Esophagus squamous epithelium (tissue), 5 donors: ENCODE measurements at regions not wholly inside any gene's neighbourhood (a gene's known extent, or its start where the extent isn't known, plus 50 kb on each side); places are given as distances from the start of the nearest gene placed in this dataset.

Source experiments
- DNase-seq: peaks from one replicate; lab custom pipeline; 2025; lab: John Stamatoyannopoulos, UW
- H3K27ac ChIP-seq, 4 donors: fragments of 200-600 bp; sonication (generic); one replicate each; pipeline ENCODE4 v1.5.1; 2016 to 2019; ENCODE audit warnings: mild to moderate bottlenecking in 1 of 4
- H3K27me3 ChIP-seq, 4 donors: fragments of 200-600 bp; sonication (generic); 1 replicate in 3 of 4; 2 replicates in 1 of 4; pipeline versions ENCODE4 v1.5.1 to v1.6.0; 2017 to 2021; ENCODE audit warnings: antibody characterized with exemption in 1 of 4
- H3K36me3 ChIP-seq, 3 donors: fragments of 200-600 bp; sonication (generic); one replicate each; pipeline ENCODE4 v1.5.1; 2016 to 2019
- H3K4me1 ChIP-seq, 3 donors: fragments of 200-600 bp; sonication (generic); one replicate each; pipeline ENCODE4 v1.5.1; 2017 to 2019
- H3K4me3 ChIP-seq, 4 donors: fragments of 200-600 bp; sonication (generic); 1 replicate in 3 of 4; 2 replicates in 1 of 4; pipeline ENCODE4 v1.5.1; 2016 to 2019; ENCODE audit warnings: mild to moderate bottlenecking in 2 of 4, moderate library complexity in 1 of 4
- H3K9me3 ChIP-seq, 3 donors: fragments of 200-600 bp; sonication (generic); one replicate each; pipeline ENCODE4 v1.5.1; 2016 to 2019
- POLR2A ChIP-seq, 4 donors: fragments of 450-650 bp; IDR thresholded peaks; one replicate each; pipeline ENCODE4 v1.6.1; 2017; ENCODE audit warnings: antibody characterized with exemption in 4 of 4, mild to moderate bottlenecking in 4 of 4, moderate library complexity in 3 of 4
- WGBS, 2 donors: methylation state at CpG; one replicate each; pipeline ENCODE4 v1.1.5; 2018; 5-methylcytosine and 5-hydroxymethylcytosine counted together
- intact Hi-C: fragments of 100-400 bp; cut with DNase I; formaldehyde crosslinking; loops from one replicate; pipeline ENCODE4 v1.15.0; 2022
- TF ChIP-seq, protein P1 (sequence below), 6 experiments: fragments of 450-650 bp in 4 of 6; fragments of 200-600 bp in 2 of 6; sonication (generic) in 2 of 6; IDR thresholded peaks; one replicate each; pipeline ENCODE4 v1.5.1; 2016 to 2019; ENCODE audit warnings: antibody characterized with exemption in 6 of 6, mild to moderate bottlenecking in 4 of 6, moderate library complexity in 4 of 6
- donor health status: DM: yes; HTN: yes; CAD: no.

- no peaks in the 10 kb centered on the region for H3K27me3 ChIP-seq
- H3K27ac ChIP-seq, result no peak overlapping the region
- H3K4me1 ChIP-seq, result no peaks in the 10 kb centered on the region
- H3K9me3 ChIP-seq, result no peaks in the 10 kb centered on the region
- no peak for DNase-seq
- no peaks in the 10 kb centered on the region for H3K36me3 ChIP-seq
- TF ChIP-seq, protein P1, sequence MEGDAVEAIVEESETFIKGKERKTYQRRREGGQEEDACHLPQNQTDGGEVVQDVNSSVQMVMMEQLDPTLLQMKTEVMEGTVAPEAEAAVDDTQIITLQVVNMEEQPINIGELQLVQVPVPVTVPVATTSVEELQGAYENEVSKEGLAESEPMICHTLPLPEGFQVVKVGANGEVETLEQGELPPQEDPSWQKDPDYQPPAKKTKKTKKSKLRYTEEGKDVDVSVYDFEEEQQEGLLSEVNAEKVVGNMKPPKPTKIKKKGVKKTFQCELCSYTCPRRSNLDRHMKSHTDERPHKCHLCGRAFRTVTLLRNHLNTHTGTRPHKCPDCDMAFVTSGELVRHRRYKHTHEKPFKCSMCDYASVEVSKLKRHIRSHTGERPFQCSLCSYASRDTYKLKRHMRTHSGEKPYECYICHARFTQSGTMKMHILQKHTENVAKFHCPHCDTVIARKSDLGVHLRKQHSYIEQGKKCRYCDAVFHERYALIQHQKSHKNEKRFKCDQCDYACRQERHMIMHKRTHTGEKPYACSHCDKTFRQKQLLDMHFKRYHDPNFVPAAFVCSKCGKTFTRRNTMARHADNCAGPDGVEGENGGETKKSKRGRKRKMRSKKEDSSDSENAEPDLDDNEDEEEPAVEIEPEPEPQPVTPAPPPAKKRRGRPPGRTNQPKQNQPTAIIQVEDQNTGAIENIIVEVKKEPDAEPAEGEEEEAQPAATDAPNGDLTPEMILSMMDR (IDR thresholded peaks at IDR 0.05), result no peak
- no peak for TF ChIP-seq POLR2A (IDR thresholded peaks at IDR 0.05)
- intact Hi-C loops, result no loop called here
- H3K4me3 ChIP-seq, result no peak overlapping the region
Observed at GRCh38 chr2:81648806-81649205, 1344.3 kb upstream of the LRRTM1 start.

DNA sequence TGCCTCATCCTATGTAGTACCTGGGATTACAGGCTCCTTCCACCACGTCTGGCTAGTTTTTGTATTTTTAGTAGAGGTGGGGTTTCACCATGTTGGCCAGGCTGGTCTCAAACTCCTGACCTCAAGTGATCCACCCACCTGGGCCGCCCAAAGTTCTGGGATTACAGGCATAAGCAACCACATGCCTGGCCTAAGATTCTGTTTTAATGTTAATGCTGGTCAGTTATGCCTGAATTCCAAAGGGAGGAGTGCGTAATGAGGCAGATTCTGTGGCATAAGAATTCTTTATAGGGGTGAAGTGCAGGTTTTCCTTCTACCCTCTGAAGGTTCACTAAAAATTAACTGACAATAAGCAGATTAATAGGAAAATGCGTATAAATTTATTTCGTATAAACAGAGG is 1343.8 kb upstream of the LRRTM1 start:
- H3K27ac ChIP-seq, result no peak overlapping the region
- 77 to 82% methylated on average over 5 of the region's 5 CpGs for WGBS, 2 donors
- H3K9me3 ChIP-seq, result no peaks in the 10 kb centered on the region
- intact Hi-C loops, result no loop called here
- no peaks in the 10 kb centered on the region for H3K4me1 ChIP-seq
- H3K4me3 ChIP-seq, result no peak overlapping the region
- H3K36me3 ChIP-seq, result no peaks in the 10 kb centered on the region
- no peak for TF ChIP-seq POLR2A (IDR thresholded peaks at IDR 0.05)
- TF ChIP-seq, protein P1 (IDR thresholded peaks at IDR 0.05), result no peak
- no peaks in the 10 kb centered on the region for H3K27me3 ChIP-seq
- no peak for DNase-seq

- intact Hi-C loops, result no loop called here
- Histone ChIP-seq H3K4me3 (no peak overlapping the region), H3K27ac (no peak overlapping the region), H3K9me3 (no peaks in the 10 kb centered on the region), H3K4me1 (no peaks in the 10 kb centered on the region), H3K27me3 (no peaks in the 10 kb centered on the region), H3K36me3 (no peaks in the 10 kb centered on the region)
- TF ChIP-seq, protein P1 (IDR thresholded peaks at IDR 0.05), result no peak
- TF ChIP-seq POLR2A (IDR thresholded peaks at IDR 0.05), result no peak
- no peak for DNase-seq
Observed at GRCh38 chr2:81647715-81648230, 1343.2 kb upstream of the LRRTM1 start.

DNA sequence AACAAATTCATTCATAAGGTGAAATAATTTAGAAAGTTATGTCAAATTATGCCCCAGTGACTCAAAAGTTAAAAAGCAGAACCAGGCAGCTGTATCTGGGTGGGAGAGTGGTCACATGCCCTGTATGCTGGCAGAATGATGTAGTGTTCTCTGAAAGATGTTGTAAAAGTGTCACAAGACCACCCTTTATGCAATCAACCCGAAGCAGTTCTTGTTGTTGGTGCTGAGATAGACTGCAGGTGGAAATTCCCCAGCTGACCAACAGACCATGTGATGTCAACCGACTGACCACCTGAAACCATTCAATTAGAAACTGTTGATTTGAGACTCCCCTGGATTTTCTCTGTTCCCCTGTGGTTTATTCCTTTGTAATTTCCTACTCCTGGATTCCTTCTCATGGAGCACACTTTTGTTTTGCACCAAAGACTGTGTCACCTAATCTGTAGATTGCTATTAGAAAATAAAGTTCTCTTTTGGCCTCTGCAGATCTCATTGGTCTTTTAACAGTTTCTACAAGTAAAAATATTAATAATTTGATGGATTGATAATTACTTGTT is 1341.3 kb upstream of the LRRTM1 start:
- H3K36me3 ChIP-seq, result no peaks in the 10 kb centered on the region
- H3K27ac ChIP-seq, result no peak overlapping the region
- TF ChIP-seq, protein P1 (IDR thresholded peaks at IDR 0.05), result no peak
- no peak for TF ChIP-seq POLR2A (IDR thresholded peaks at IDR 0.05)
- no peak overlapping the region for H3K4me3 ChIP-seq
- WGBS, 2 donors, result 21 to 24% methylated on average over 2 of the region's 2 CpGs
- DNase-seq, result no peak
- H3K27me3 ChIP-seq, result no peaks in the 10 kb centered on the region
- H3K9me3 ChIP-seq, result no peaks in the 10 kb centered on the region
- intact Hi-C loops, result no loop called here
- no peaks in the 10 kb centered on the region for H3K4me1 ChIP-seq

DNA sequence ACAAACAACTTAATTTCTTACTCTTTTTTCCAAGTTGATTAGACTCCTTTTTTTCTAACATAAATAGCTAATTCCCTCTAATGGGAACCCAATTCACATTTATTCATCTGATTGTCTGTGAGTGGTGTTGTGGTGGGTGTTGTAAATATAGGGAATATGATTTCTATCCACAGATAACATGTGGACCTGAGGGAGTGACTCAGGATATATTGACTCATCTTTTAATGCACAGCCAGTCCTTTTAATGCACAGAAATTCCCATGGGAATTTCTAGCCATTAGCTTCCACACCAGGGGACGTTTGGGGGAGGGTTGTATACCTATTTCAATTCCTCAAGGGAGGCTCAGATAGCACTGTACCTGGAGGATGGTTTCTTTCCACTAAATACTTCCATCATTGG is 1339.6 kb upstream of the LRRTM1 start:
- Histone ChIP-seq H3K4me3 (no peak overlapping the region), H3K36me3 (no peaks in the 10 kb centered on the region), H3K4me1 (no peaks in the 10 kb centered on the region), H3K9me3 (no peaks in the 10 kb centered on the region), H3K27me3 (no peaks in the 10 kb centered on the region), H3K27ac (no peak overlapping the region)
- 29 to 33% methylated on average over 1 of the region's 1 CpG for WGBS, 2 donors
- TF ChIP-seq, protein P1 (IDR thresholded peaks at IDR 0.05), result no peak
- no peak for TF ChIP-seq POLR2A (IDR thresholded peaks at IDR 0.05)
- intact Hi-C loops, result no loop called here
- DNase-seq, result no peak
